Naive thymus-derived CD8-positive, alpha-beta T cell (primary cell): ENCODE measurements at regions not wholly inside any gene's neighbourhood (a gene's known extent, or its start where the extent isn't known, plus 50 kb on each side); places are given as distances from the start of the nearest gene placed in this dataset.

Source experiments
- ATAC-seq, 2 donors: fragments of 150-1000 bp; cut with Tn5 transposase in 1 of 2; sonication (Bioruptor Pico), chemical (Tn5 transposase) in 1 of 2; 1 replicate in 1 of 2; 2 replicates in 1 of 2; pipeline ENCODE4 v1.10.0; 2021; ENCODE audit warnings: mild to moderate bottlenecking in 2 of 2, moderate library complexity in 2 of 2
- POLR2A ChIA-PET: fragments of 350-600 bp; sonication (Branson Sonifier 250); formaldehyde crosslinking; loops from one replicate; lab custom pipeline; 2021; ENCODE audit warnings: antibody characterized with exemption; lab: Charles Lee
- DNase-seq, 10 donors: peaks; one replicate each; pipeline versions ENCODE4 v3.0.0 to v3.0.0-alpha.2; 2020 to 2022
- H3K27ac Mint-ChIP-seq, 10 donors: one replicate each; pipeline ENCODE4 v1.8.0; 2020 to 2022; ENCODE audit warnings: mild to moderate bottlenecking in 10 of 10, mixed read lengths in 10 of 10, moderate library complexity in 4 of 10, inconsistent platforms in 1 of 10
- H3K27me3 Mint-ChIP-seq, 5 donors: one replicate each; pipeline ENCODE4 v1.8.0; 2021 to 2022; ENCODE audit warnings: mixed read lengths in 5 of 5
- H3K36me3 Mint-ChIP-seq, 3 donors: one replicate each; pipeline ENCODE4 v1.8.0; 2020 to 2022; ENCODE audit warnings: mixed read lengths in 3 of 3, mild to moderate bottlenecking in 2 of 3, inconsistent platforms in 1 of 3
- H3K4me1 Mint-ChIP-seq, 4 donors: one replicate each; pipeline ENCODE4 v1.8.0; 2021 to 2022; ENCODE audit warnings: mixed read lengths in 4 of 4
- H3K4me3 Mint-ChIP-seq, 10 donors: one replicate each; pipeline ENCODE4 v1.8.0; 2020 to 2022; ENCODE audit warnings: mild to moderate bottlenecking in 10 of 10, mixed read lengths in 10 of 10, moderate library complexity in 6 of 10, inconsistent platforms in 1 of 10
- H3K9me3 Mint-ChIP-seq, 9 donors: one replicate each; pipeline ENCODE4 v1.8.0; 2020 to 2022; ENCODE audit warnings: mixed read lengths in 9 of 9, mild to moderate bottlenecking in 3 of 9, inconsistent platforms in 1 of 9, moderate library complexity in 1 of 9

DNA sequence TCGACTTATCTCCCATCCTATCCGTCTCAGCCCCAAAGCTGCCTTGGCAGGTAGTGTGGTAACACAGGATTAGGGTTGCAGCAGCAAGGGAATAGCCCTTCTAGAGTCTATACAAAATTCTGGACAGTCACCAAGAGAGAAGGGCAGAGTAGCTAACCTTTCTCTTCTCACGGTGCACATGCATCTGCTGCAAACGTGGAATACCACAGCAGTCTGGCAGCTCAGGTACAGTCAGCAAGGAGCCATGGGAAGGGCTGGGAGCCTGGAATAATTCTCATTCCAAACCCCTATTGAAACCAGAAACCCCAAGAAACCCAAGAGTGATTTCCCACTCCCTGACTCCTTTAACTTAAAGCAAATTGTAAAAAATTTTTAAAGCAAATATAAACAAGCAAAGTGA, 92.3 kb upstream of the THRB start:
- POLR2A ChIA-PET = no interaction called here
- H3K27ac Mint-ChIP-seq = no peak overlapping the region

DNA sequence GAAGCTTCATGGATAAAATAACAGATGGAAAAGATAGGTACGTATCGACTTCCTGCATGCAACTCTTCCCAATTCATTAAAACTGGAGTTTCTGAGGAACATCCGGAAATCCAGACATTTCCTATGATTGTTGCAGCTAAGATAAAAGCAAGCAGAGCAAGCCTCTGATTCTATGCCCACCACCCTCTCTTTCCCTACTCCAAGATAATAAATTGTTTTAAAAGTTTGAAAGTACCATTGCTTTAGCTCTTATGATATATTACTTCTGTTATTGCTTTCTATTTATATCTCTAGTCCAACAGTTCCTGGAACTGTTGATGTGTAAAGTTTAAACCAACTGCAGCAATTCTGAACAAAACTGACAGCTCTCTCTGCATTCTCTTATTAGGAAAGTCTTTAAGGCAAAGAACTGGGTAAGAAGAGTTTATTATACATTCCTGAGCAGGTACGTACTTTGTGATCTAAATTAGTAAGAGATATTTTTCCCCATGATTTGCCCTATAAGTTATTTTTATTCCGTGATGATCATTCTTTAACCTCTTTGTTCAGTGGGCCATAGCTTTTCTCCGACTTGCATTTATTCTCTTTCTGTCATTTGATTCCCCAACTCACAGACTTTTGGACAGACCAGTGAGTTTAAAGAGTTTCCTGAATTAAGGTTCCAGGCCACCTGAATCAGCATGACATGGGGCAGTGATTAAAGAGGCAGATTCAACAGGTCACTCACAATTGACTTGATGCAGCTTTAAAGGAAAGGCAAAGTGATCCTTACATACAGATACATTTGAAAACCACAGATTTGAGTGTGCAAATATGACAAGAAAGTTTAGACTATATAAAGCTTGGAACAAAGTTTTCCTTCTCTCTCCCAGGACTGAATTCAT, 94.2 kb upstream of the THRB start:
- Mint-ChIP-seq H3K27ac (no peak overlapping the region), H3K27me3 (peaks cover 0 to 10% (median 0%) of the 10 kb centered on the region in 5 donors), H3K9me3 (peaks cover 0 to 11% (median 2%) of the 10 kb centered on the region in 9 donors), H3K4me3 (no peak overlapping the region), H3K4me1 (no peaks in the 10 kb centered on the region), H3K36me3 (no peaks in the 10 kb centered on the region)
- DNase-seq (no peak), ATAC-seq (no peak)
- POLR2A ChIA-PET = no interaction called here

More for the DNA sequence above, 92.3 kb upstream of the THRB start:
- H3K27me3 Mint-ChIP-seq = peaks cover 0 to 13% (median 0%) of the 10 kb centered on the region in 5 donors
- ATAC-seq (no peak), DNase-seq (no peak)
- no peaks in the 10 kb centered on the region for H3K36me3 Mint-ChIP-seq
- no peaks in the 10 kb centered on the region for H3K4me1 Mint-ChIP-seq
- H3K9me3 Mint-ChIP-seq = peaks cover 0 to 8% (median 2%) of the 10 kb centered on the region in 9 donors
- H3K4me3 Mint-ChIP-seq = no peak overlapping the region

DNA sequence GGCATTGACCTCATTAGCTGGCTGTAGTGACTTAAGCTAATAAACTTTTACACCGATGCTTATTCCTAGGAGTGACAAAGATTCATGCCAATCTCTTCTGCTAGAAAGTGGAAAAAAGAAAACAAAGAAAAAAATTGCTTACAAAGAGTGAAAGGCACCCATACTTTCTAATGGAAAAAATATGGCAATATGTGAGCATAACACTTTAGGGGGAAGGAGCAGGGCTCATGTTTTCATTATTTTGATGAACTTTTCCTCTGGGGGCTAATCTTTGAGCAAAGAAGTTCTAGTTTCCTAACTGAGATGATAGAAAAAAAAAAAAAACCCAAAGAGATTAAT, 94.8 kb upstream of the THRB start:
- H3K9me3 Mint-ChIP-seq = peaks cover 0 to 11% (median 2%) of the 10 kb centered on the region in 9 donors
- no peaks in the 10 kb centered on the region for H3K36me3 Mint-ChIP-seq
- DNase-seq (no peak), ATAC-seq (no peak)
- POLR2A ChIA-PET = no interaction called here
- H3K27me3 Mint-ChIP-seq = peaks cover 0 to 6% (median 0%) of the 10 kb centered on the region in 5 donors
- no peak overlapping the region for H3K4me3 Mint-ChIP-seq
- H3K4me1 Mint-ChIP-seq = no peaks in the 10 kb centered on the region
- H3K27ac Mint-ChIP-seq = no peak overlapping the region

DNA sequence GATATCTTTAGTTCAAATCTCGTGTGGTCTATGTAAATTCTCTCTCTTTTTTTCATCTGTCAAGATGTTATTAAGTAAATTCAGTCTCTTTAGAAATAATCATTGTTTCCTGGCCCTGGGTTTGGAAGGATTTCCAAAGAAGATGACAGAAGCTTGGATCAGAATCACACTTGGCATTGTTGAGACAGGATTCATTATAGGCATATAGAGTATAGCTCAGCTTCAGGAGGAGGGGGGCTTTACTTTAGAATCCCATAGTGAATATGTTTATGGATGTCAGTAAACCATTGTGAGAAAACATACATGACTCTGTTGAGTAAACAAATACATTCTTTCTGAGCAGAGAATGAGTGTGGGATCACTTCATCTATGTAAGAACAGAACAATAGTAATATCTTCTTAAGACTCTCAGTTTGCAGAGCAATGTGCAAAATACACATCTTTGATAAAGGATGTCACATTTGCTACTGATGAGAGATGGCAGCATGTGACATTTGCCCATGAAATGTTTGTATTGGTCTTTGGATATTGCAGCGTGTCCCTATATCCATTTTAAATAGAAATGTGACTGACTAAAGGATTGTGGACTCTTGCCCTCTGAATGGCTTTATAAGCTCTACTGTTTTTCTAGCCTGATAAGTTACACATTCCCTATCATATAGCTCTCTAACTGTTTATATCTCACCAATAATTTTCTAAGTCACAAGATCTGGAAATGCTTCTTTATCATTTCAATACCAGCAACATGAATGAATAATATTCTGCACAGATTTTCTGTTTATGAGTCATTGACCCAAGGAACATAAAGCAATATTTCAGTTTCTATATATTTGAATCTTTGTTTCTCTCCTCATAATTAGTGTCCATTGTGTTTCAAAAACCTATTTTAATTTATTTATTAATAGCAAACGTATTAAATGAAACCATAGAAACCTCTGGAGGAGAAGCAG, 95.6 kb upstream of the THRB start:
- ATAC-seq = no peak
- Mint-ChIP-seq H3K36me3 (no peaks in the 10 kb centered on the region), H3K4me1 (no peaks in the 10 kb centered on the region), H3K4me3 (no peak overlapping the region), H3K27me3 (peaks cover 0 to 6% (median 0%) of the 10 kb centered on the region in 5 donors), H3K27ac (no peak overlapping the region), H3K9me3 (peaks cover 0 to 11% (median 2%) of the 10 kb centered on the region in 9 donors)
- DNase-seq = no peak
- POLR2A ChIA-PET = no interaction called here

DNA sequence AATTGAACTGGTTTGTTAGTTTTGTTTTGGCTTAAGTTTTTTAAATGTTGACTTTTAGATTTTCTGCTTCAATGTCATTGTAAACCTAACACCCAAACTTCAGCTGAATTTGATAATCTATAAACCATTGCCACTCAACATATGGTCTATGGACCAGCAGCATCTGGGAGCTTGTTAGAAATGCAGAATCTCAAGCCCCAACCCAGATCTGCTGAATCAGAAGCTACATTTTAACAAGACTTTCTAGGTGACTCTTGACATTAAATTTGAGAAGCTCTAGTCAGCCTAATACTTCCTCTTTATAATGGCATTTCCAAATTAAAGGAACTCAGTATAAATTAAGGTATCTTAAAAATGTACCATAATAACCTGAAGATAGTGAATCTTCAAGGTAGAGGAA, 96.5 kb upstream of the THRB start:
- Mint-ChIP-seq H3K4me3 (no peak overlapping the region), H3K4me1 (no peaks in the 10 kb centered on the region), H3K9me3 (peaks cover 0 to 11% (median under 1%) of the 10 kb centered on the region in 9 donors), H3K27me3 (peaks cover 0 to 6% (median 0%) of the 10 kb centered on the region in 5 donors), H3K27ac (no peak overlapping the region), H3K36me3 (no peaks in the 10 kb centered on the region)
- no peak for DNase-seq
- no peak for ATAC-seq
- POLR2A ChIA-PET = no interaction called here

DNA sequence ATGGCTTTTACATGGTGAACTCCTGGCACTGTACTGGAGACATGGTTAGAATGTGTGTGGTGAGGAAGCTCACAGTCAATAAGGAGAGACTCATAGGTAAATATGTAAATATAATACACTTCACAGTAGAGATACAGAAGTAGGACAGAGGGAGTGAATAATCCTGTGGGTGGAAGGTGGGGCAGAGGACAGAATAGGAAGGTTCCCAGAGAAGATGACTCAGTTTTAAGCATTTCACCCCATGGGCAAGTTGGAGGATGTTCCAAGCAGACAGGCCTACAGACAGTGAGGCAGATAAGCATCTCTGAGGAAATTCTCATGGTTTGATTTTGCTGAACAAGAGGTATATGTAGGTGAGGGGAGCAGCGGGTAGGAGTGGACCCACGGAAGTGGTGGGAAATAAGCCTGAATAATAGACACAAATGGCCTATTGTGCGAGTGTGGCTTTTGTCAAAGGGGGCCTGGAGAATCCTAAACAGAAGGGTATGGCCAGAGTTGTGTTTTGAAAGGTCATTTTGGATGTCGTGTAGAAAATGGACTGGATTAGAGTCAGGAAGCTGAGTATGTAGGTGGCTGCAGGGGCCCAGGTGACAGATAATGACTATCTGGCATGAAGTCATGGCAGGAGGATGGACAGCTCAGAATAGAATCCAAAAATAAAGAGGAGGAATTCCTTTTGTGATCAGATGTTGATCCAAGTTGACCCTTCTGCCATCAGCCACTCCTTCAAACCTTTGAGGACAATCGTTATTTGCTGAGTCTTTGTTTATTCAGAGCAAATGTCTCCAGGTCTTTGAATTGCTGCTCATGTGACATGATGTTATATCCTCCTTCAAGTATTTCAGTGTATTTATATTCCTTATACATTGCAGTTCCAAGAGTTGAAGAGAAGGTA, 97.3 kb upstream of the THRB start:
- no peak overlapping the region for H3K27ac Mint-ChIP-seq
- no peak overlapping the region for H3K4me3 Mint-ChIP-seq

DNA sequence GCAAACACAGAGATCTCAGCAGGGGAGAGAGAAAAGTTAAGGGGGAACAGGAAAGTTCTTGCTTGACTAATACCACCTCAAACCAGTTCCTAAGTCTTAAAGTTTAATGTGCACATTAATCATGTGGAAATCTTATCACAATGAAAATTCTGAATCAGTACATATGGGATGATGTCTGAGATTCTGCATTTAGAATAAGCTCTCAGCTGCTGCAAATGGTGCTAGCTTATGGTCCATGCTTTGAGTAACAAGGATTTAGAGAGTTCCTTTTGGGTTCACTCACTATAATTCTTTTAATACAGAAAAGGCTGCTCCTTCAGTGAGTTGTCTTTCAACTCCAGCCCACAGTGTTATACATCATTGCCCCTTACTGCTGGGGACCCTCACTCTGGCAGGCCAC, 99.5 kb upstream of the THRB start:
- Mint-ChIP-seq H3K4me1 (no peaks in the 10 kb centered on the region), H3K27me3 (peaks cover 0 to 6% (median 0%) of the 10 kb centered on the region in 5 donors)

More for the DNA sequence above, 97.3 kb upstream of the THRB start:
- no peaks in the 10 kb centered on the region for H3K4me1 Mint-ChIP-seq
- no peak for ATAC-seq
- POLR2A ChIA-PET = no interaction called here
- DNase-seq = no peak
- peaks cover 0 to 6% (median 0%) of the 10 kb centered on the region in 5 donors for H3K27me3 Mint-ChIP-seq
- H3K36me3 Mint-ChIP-seq = no peaks in the 10 kb centered on the region
- H3K9me3 Mint-ChIP-seq = peaks cover 0 to 11% (median 0%) of the 10 kb centered on the region in 9 donors

DNA sequence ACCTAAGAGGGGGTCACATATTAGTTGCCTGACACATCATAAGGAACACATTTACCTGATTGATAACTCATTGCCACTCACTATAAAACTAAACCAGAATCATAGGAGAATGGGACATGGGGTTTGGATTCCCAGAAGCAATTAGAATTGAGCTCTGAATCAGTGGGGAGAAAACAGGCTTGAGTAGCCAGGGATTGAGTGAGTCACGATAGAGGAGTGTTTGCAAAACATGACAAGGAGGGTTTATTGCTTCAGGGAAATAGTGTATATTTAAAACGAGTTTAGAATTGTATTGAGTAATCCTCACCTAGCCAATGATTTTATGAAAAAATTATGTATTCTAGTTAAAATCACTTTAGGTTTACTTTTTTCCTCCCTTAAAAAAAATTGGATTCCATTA, 101.1 kb upstream of the THRB start:
- Mint-ChIP-seq H3K4me3 (no peak overlapping the region), H3K9me3 (peaks cover 0 to 11% (median 0%) of the 10 kb centered on the region in 9 donors), H3K36me3 (no peaks in the 10 kb centered on the region), H3K27me3 (peaks cover 0 to 6% (median 0%) of the 10 kb centered on the region in 5 donors), H3K4me1 (no peaks in the 10 kb centered on the region), H3K27ac (no peak overlapping the region)
- ATAC-seq (no peak), DNase-seq (no peak)
- POLR2A ChIA-PET = no interaction called here

More for the DNA sequence above, 99.5 kb upstream of the THRB start:
- Mint-ChIP-seq H3K36me3 (no peaks in the 10 kb centered on the region), H3K27ac (no peak overlapping the region), H3K4me3 (no peak overlapping the region), H3K9me3 (peaks cover 0 to 11% (median under 1%) of the 10 kb centered on the region in 9 donors)
- ATAC-seq (no peak), DNase-seq (no peak)
- POLR2A ChIA-PET = no interaction called here

DNA sequence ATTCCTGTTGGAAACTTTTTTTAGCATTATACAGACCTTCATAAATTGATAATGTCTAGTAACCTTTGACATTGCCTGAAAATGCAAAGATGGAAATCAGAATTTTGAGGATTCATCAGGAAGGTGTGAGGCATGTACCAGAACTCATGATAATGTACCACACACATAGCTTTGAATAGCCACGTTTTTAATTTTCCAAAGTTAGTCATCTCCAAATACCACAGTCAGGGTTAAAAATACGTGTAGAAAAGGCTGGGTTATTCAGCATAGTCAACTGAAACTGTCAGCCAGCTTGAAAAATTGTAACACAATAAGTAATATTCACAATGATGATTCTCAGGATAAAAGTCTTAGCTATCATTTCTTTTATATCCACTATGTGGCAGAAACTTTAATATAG, 102.0 kb upstream of the THRB start:
- no peak for DNase-seq
- peaks cover 0 to 6% (median 0%) of the 10 kb centered on the region in 9 donors for H3K9me3 Mint-ChIP-seq
- no peak overlapping the region for H3K27ac Mint-ChIP-seq
- H3K27me3 Mint-ChIP-seq = peaks cover 0 to 4% (median 0%) of the 10 kb centered on the region in 5 donors
- H3K4me3 Mint-ChIP-seq = no peak overlapping the region
- no peak for ATAC-seq
- POLR2A ChIA-PET = no interaction called here
- no peaks in the 10 kb centered on the region for H3K36me3 Mint-ChIP-seq
- no peaks in the 10 kb centered on the region for H3K4me1 Mint-ChIP-seq

DNA sequence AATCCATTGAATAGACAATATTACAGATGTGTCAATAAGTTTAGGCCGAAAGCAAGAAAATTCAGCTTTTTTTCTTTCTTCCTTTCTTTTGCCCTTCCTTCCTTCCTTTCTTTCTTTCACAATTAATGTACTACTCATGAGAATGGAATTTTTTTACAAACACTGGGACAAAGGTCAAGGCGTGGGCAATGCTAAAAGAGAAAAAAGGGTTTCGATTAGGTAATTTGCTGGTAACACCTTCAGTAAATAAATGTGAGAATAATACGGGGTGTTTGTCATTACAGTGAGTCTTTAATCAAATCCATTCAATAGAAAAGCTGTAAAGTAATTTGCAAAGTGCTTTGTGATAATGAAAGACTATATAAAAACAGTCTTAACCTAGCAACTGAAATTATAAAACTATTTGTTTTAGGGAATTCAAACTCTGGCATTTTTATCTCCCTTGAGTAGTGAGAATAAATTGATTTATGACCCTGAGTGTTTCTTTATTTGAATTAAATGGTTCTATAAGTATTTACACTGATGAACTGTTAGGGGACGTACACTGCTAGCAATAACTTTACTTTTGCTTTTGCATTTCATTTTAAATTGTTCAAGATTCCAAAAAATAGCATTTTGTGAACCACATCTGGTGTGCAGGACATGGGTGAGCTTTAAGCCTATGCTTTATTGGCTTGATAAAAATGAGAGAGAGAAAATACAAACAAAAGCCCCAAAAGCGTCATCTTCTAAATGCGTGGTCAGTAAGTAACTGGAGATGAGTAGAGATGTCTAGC, 104.2 kb upstream of the THRB start:
- POLR2A ChIA-PET = no interaction called here
- H3K4me3 Mint-ChIP-seq = no peak overlapping the region
- no peaks in the 10 kb centered on the region for H3K4me1 Mint-ChIP-seq
- H3K27me3 Mint-ChIP-seq = peaks cover 0 to 2% (median 0%) of the 10 kb centered on the region in 5 donors
- no peak overlapping the region for H3K27ac Mint-ChIP-seq
- no peaks in the 10 kb centered on the region for H3K36me3 Mint-ChIP-seq
- DNase-seq = no peak
- H3K9me3 Mint-ChIP-seq = peaks cover 0 to 5% (median 0%) of the 10 kb centered on the region in 9 donors
- ATAC-seq = no peak

DNA sequence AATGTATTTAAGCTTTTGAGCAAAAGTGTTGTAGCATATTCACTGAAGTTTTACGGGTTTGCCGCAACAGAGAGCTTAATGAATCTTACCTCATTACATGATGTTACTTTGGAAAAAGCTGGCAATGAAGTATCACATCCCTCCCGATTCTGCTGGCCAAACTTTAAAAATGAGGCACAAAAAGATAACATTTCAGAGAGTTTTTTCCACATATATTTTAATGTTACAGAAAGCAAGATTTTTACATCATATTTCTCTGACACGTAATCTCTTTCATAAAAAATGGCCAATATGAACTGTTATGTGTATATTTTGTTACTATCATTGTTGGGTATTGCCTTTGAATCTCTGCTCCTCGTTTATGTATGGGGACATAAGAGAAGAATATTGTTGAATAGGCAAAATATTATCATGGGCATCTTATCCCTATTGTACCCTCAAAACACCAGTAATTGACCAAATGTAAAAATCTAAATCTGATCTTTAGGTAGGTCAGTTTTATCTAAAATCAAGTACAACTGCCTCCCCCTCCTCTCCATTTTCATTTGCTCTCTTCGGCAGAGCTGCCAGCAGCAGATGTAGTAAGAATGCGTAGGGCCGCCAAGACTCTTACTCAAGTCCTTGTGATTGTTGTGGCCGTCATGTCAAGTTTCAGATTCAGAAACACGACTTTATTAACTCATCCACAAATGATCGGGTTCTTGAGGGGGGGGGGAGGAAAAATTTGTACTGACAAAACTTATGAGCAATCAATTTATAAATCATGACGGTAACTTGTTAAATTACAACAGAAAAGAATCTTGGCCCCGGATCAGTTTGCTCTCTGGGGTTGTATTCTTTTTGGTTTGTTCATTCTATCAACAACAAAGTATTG, 106.7 kb upstream of the THRB start:
- no peaks in the 10 kb centered on the region for H3K27me3 Mint-ChIP-seq
- H3K36me3 Mint-ChIP-seq = no peaks in the 10 kb centered on the region
- no peak overlapping the region for H3K4me3 Mint-ChIP-seq
- POLR2A ChIA-PET = no interaction called here
- DNase-seq (no peak), ATAC-seq (no peak)
- H3K27ac Mint-ChIP-seq = no peak overlapping the region
- H3K4me1 Mint-ChIP-seq = no peaks in the 10 kb centered on the region
- peaks cover 0 to 5% (median 0%) of the 10 kb centered on the region in 9 donors for H3K9me3 Mint-ChIP-seq
